Thoracic aorta (tissue), 2 donors: ENCODE measurements at regions not wholly inside any gene's neighbourhood (a gene's known extent, or its start where the extent isn't known, plus 50 kb on each side); places are given as distances from the start of the nearest gene placed in this dataset.

ENCODE experiments used
- ATAC-seq: fragments of 150-250 bp; one replicate; pipeline ENCODE4 v1.8.0; 2017; ENCODE audit warnings: low read depth; ENCODE audit not compliant: insufficient number of reproducible peaks, low FRiP score
- DNase-seq: peaks from one replicate; pipeline ENCODE4 v3.0.0-alpha.2; 2020; ENCODE audit warnings: low spot score
- H3K27ac ChIP-seq, 2 donors: fragments of 200-600 bp; sonication (generic); 1 replicate in 1 of 2; 2 replicates in 1 of 2; pipeline ENCODE4 v1.5.1; 2016; ENCODE audit warnings: mild to moderate bottlenecking in 2 of 2, moderate library complexity in 2 of 2
- H3K27me3 ChIP-seq: fragments of 200-600 bp; sonication (generic); replicated peaks from 2 replicates; pipeline ENCODE4 v1.6.0; 2016; ENCODE audit warnings: mild to moderate bottlenecking; ENCODE audit not compliant: insufficient read depth
- H3K36me3 ChIP-seq: fragments of 200-600 bp; sonication (generic); one replicate; pipeline ENCODE4 v1.5.1; 2016
- H3K4me1 ChIP-seq, 2 donors: fragments of 200-600 bp; sonication (generic); 1 replicate in 1 of 2; 2 replicates in 1 of 2; pipeline versions ENCODE4 v1.5.1 to v1.6.0; 2016; ENCODE audit warnings: low read depth in 2 of 2, mild to moderate bottlenecking in 1 of 2; ENCODE audit not compliant: control insufficient read depth in 1 of 2
- H3K4me3 ChIP-seq: fragments of 200-600 bp; sonication (generic); 2 replicates; pipeline ENCODE4 v1.5.1; 2016; ENCODE audit warnings: mild to moderate bottlenecking
- H3K9me3 ChIP-seq: fragments of 200-600 bp; sonication (generic); 2 replicates; pipeline ENCODE4 v1.5.1; 2016
- CTCF ChIP-seq: fragments of 200-600 bp; sonication (generic); IDR thresholded peaks from one replicate; pipeline ENCODE4 v1.5.1; 2019; ENCODE audit warnings: antibody characterized with exemption

GRCh38 chr3:117510396-117510795 lies 800.8 kb downstream of the TUSC7 start:
- H3K4me3 ChIP-seq: no peak overlapping the region
- H3K27ac ChIP-seq: no peak overlapping the region
- H3K36me3 ChIP-seq: no peaks in the 10 kb centered on the region
- ATAC-seq: no peak
- no peaks in the 10 kb centered on the region for H3K9me3 ChIP-seq
- DNase-seq: no peak
- H3K4me1 ChIP-seq: no peaks in the 10 kb centered on the region
- H3K27me3 ChIP-seq: no peaks in the 10 kb centered on the region
- no peak for TF ChIP-seq CTCF

DNA sequence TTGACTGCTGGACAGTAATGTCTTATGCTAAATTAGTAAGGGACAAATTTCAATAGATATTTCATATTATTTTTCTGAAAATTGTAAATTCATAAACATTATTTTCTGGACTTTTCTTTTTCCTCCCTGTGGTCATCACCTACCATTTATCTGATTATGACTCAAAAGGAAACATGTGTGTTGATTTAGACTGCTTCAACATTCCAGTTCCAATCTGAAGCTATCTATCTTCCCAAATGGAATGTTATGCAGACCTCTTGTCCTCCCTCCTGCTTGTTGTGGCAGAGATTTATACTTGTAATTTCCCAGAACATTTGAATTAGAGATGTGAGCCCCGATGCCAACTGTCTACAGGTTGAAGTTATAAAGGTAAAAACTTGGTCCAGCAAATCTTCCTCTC lies 803.4 kb downstream of the TUSC7 start:
- H3K9me3 ChIP-seq: no peaks in the 10 kb centered on the region
- TF ChIP-seq CTCF: no peak
- no peak overlapping the region for H3K4me3 ChIP-seq
- no peaks in the 10 kb centered on the region for H3K36me3 ChIP-seq
- DNase-seq (no peak), ATAC-seq (no peak)
- H3K4me1 ChIP-seq: no peaks in the 10 kb centered on the region
- H3K27ac ChIP-seq: no peak overlapping the region
- no peaks in the 10 kb centered on the region for H3K27me3 ChIP-seq

GRCh38 chr3:117515309-117515708 lies 805.7 kb downstream of the TUSC7 start:
- Histone ChIP-seq H3K36me3 (no peaks in the 10 kb centered on the region), H3K4me1 (no peaks in the 10 kb centered on the region), H3K9me3 (no peaks in the 10 kb centered on the region), H3K27me3 (no peaks in the 10 kb centered on the region), H3K4me3 (no peak overlapping the region), H3K27ac (no peak overlapping the region)
- no peak for DNase-seq
- no peak for TF ChIP-seq CTCF
- no peak for ATAC-seq

DNA sequence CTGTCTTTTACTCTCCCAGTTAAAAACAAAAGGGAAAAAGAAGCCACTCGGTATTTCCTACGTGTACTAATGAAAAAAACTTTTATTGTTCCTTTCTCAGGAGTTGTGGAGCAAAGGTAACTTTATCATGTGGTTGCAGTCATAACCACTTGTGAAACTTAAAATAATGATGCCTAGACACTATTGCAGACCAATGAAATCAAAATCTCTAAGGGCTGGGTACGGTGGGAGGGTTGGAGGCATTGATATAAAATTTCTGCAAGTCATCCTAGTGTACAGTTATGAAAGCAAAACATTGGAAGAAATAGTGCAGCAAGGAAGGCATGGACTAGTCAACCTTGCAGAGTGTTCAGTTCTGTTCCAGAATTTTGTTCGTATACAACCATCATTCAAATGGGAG lies 808.8 kb downstream of the TUSC7 start:
- no peaks in the 10 kb centered on the region for H3K4me1 ChIP-seq
- H3K27me3 ChIP-seq: no peaks in the 10 kb centered on the region
- H3K27ac ChIP-seq: no peak overlapping the region
- H3K9me3 ChIP-seq: no peaks in the 10 kb centered on the region
- no peak overlapping the region for H3K4me3 ChIP-seq
- no peak for DNase-seq
- no peak for ATAC-seq
- H3K36me3 ChIP-seq: no peaks in the 10 kb centered on the region
- no peak for TF ChIP-seq CTCF

DNA sequence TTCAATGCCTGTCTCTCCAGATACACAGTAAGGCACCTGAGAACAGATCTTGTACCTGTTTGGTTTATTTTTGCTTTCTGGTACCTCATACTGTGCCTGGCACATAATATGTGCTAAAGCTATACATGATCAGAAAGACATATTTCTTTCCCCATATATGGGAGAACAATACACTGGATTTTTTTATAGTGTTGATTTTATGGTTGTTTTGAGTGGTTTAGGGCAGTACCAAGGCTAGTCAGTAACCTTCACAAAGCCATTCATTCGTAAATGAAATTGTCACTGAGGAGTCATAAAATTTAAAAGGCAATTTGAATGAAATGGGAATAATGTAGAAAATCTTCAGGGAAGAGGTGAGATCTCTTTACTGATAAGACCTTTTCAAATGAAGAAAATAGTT lies 810.2 kb downstream of the TUSC7 start:
- Histone ChIP-seq H3K27me3 (no peaks in the 10 kb centered on the region), H3K36me3 (no peaks in the 10 kb centered on the region), H3K9me3 (no peaks in the 10 kb centered on the region), H3K27ac (no peak overlapping the region), H3K4me3 (no peak overlapping the region), H3K4me1 (no peaks in the 10 kb centered on the region)
- no peak for ATAC-seq
- DNase-seq: no peak
- no peak for TF ChIP-seq CTCF
